IMR-90 (cell line): ENCODE measurements at regions not wholly inside any gene's neighbourhood (a gene's known extent, or its start where the extent isn't known, plus 50 kb on each side); places are given as distances from the start of the nearest gene placed in this dataset.

ENCODE experiments used
- ATAC-seq: fragments of 200-7000 bp; cut with Tn5 transposase; 2 replicates; pipeline ENCODE4 v1.9.1; 2020; ENCODE audit warnings: low read depth, mild to moderate bottlenecking, moderate library complexity
- BruUV-seq: library from RNA; stranded (reverse); fragments of 400-500 nt; replicated peaks from 2 replicates; lab custom pipeline; 2021; lab: Mats Ljungman, UMichigan
- CTCF ChIA-PET: fragments of 300-600 bp; formaldehyde crosslinking; extraction: SDS; loops from one replicate; lab custom pipeline; 2021; ENCODE audit warnings: antibody characterized with exemption; lab: Yijun Ruan, JAX
- POLR2A ChIA-PET: fragments of 300-600 bp; sonication (Branson Sonifier 250); formaldehyde crosslinking; loops from one replicate; lab custom pipeline; 2022; ENCODE audit warnings: antibody characterized with exemption; ENCODE audit not compliant: unreplicated experiment; lab: Charles Lee
- DNase-seq: peaks from one replicate; pipeline ENCODE4 v3.0.0; 2013
- H2AFZ ChIP-seq: replicated peaks from 2 replicates; pipeline ENCODE3; 2013; ENCODE audit warnings: low read length, mild to moderate bottlenecking; ENCODE audit not compliant: poor library complexity
- H2AK5ac ChIP-seq: 2 replicates; pipeline ENCODE4 v1.6.1; 2013; ENCODE audit warnings: low read depth, low read length, inconsistent platforms
- H2AK9ac ChIP-seq: replicated peaks from 2 replicates; pipeline ENCODE3; 2013; ENCODE audit warnings: mild to moderate bottlenecking, low read depth, low read length, moderate library complexity; ENCODE audit not compliant: poor library complexity
- H2BK120ac ChIP-seq: 2 replicates; pipeline ENCODE4 v1.6.1; 2013; ENCODE audit warnings: low read depth, low read length, inconsistent platforms
- H2BK15ac ChIP-seq: 3 replicates; pipeline ENCODE4 v1.6.1; 2013; ENCODE audit warnings: low read depth, low read length, inconsistent platforms
- H2BK20ac ChIP-seq: 2 replicates; pipeline ENCODE4 v1.6.1; 2013; ENCODE audit warnings: low read depth, mild to moderate bottlenecking, inconsistent platforms, low read length, moderate library complexity
- H2BK5ac ChIP-seq: 2 replicates; pipeline ENCODE4 v1.6.1; 2013; ENCODE audit warnings: mild to moderate bottlenecking, low read depth, low read length, inconsistent platforms; ENCODE audit not compliant: poor library complexity, severe bottlenecking
- H3K14ac ChIP-seq: replicated peaks from 2 replicates; pipeline ENCODE4 v1.6.1; 2013; ENCODE audit warnings: low read depth, low read length, inconsistent platforms
- H3K18ac ChIP-seq: 2 replicates; pipeline ENCODE4 v1.6.1; 2013; ENCODE audit warnings: low read depth, low read length, control low read depth
- H3K23ac ChIP-seq: 2 replicates; pipeline ENCODE4 v1.6.1; 2013; ENCODE audit warnings: low read depth, low read length, inconsistent platforms
- H3K27ac ChIP-seq: 2 replicates; pipeline ENCODE4 v1.5.1; 2013; ENCODE audit warnings: mild to moderate bottlenecking, control low read depth, low read length; ENCODE audit not compliant: insufficient read depth
- H3K27me3 ChIP-seq: 2 replicates; pipeline ENCODE4 v1.6.1; 2013; ENCODE audit warnings: low read length; ENCODE audit not compliant: control insufficient read depth, insufficient read depth
- H3K36me3 ChIP-seq: 2 replicates; pipeline ENCODE4 v1.6.1; 2013; ENCODE audit warnings: low read length, mixed read lengths; ENCODE audit not compliant: control insufficient read depth, insufficient read depth
- H3K4ac ChIP-seq: 2 replicates; pipeline ENCODE4 v1.6.1; 2013; ENCODE audit warnings: low read depth, low read length, inconsistent platforms
- H3K4me1 ChIP-seq: 2 replicates; pipeline ENCODE4 v1.6.1; 2013; ENCODE audit warnings: low read length, mixed read lengths; ENCODE audit not compliant: control insufficient read depth, insufficient read depth
- H3K4me2 ChIP-seq: 2 replicates; pipeline ENCODE4 v1.6.1; 2013; ENCODE audit warnings: low read depth, mild to moderate bottlenecking, control low read depth, low read length, moderate library complexity
- H3K4me3 ChIP-seq: 2 replicates; pipeline ENCODE4 v1.5.1; 2013; ENCODE audit warnings: low read depth, mild to moderate bottlenecking, control low read depth, low read length, moderate library complexity; ENCODE audit not compliant: insufficient read depth
- H3K56ac ChIP-seq: 2 replicates; pipeline ENCODE4 v1.6.1; 2013; ENCODE audit warnings: low read length, inconsistent platforms; ENCODE audit not compliant: insufficient read depth; ENCODE audit errors: extremely low read depth
- H3K79me1 ChIP-seq, 2 experiments: 2 replicates each; pipeline ENCODE4 v1.6.1; 2013; ENCODE audit warnings: low read length in 2 of 2, inconsistent platforms in 1 of 2, low read depth in 1 of 2
- H3K9ac ChIP-seq: 2 replicates; pipeline ENCODE4 v1.6.1; 2013; ENCODE audit warnings: low read depth, low read length, control low read depth
- H3K9me1 ChIP-seq: 2 replicates; pipeline ENCODE4 v1.6.1; 2013; ENCODE audit warnings: low read length, inconsistent platforms; ENCODE audit not compliant: insufficient read depth
- H3K9me3 ChIP-seq: 2 replicates; pipeline ENCODE4 v1.6.1; 2013; ENCODE audit warnings: low read length; ENCODE audit not compliant: control insufficient read depth, insufficient read depth
- H4K20me1 ChIP-seq: 2 replicates; pipeline ENCODE4 v1.6.1; 2013; ENCODE audit warnings: low read length, inconsistent platforms; ENCODE audit not compliant: insufficient read depth
- H4K5ac ChIP-seq: 2 replicates; pipeline ENCODE4 v1.6.1; 2013; ENCODE audit warnings: mild to moderate bottlenecking, low read depth, low read length, control low read depth
- H4K8ac ChIP-seq, 2 experiments: 2 replicates each; pipeline ENCODE4 v1.6.1; 2013; ENCODE audit warnings: low read depth in 2 of 2, low read length in 2 of 2, control low read depth in 1 of 2, inconsistent platforms in 1 of 2
- H4K91ac ChIP-seq: 2 replicates; pipeline ENCODE4 v1.6.1; 2013; ENCODE audit warnings: low read depth, low read length, inconsistent platforms; ENCODE audit not compliant: insufficient read depth
- BHLHE40 ChIP-seq: fragments of 150-350 bp; IDR thresholded peaks from 2 replicates; pipeline ENCODE4 v1.6.1; 2016; ENCODE audit warnings: mild to moderate bottlenecking, low read depth, low read length
- CHD1 ChIP-seq: IDR thresholded peaks from 2 replicates; pipeline ENCODE4 v1.6.1; 2012; ENCODE audit warnings: low read depth, low read length, improper control_type of control experiment
- CTCF ChIP-seq: conservative IDR thresholded peaks from 2 replicates; pipeline ENCODE4 v1.5.1; 2012; ENCODE audit warnings: mild to moderate bottlenecking, low read depth, low read length, improper control_type of control experiment
- FOS ChIP-seq: fragments of 150-350 bp; IDR thresholded peaks from 2 replicates; pipeline ENCODE4 v1.6.1; 2016; ENCODE audit warnings: low read depth, low read length
- MAFK ChIP-seq: IDR thresholded peaks from 2 replicates; pipeline ENCODE4 v1.6.1; 2012; ENCODE audit warnings: low read depth, low read length, improper control_type of control experiment
- MAZ ChIP-seq: IDR thresholded peaks from 2 replicates; pipeline ENCODE4 v1.6.1; 2012; ENCODE audit warnings: low read depth, mild to moderate bottlenecking, low read length, improper control_type of control experiment, moderate library complexity, borderline replicate concordance
- MXI1 ChIP-seq: IDR thresholded peaks from 2 replicates; pipeline ENCODE4 v1.6.1; 2012; ENCODE audit warnings: low read depth, mild to moderate bottlenecking, low read length, moderate library complexity, borderline replicate concordance
- NFE2L2 ChIP-seq: fragments of 150-350 bp; IDR thresholded peaks from 2 replicates; pipeline ENCODE4 v1.6.1; 2016; ENCODE audit warnings: low read depth, mild to moderate bottlenecking, low read length
- POLR2A ChIP-seq: IDR thresholded peaks from 2 replicates; pipeline ENCODE4 v1.6.1; 2012; ENCODE audit warnings: mild to moderate bottlenecking, low read depth, low read length
- RAD21 ChIP-seq: IDR thresholded peaks from 2 replicates; pipeline ENCODE4 v1.6.1; 2012; ENCODE audit warnings: low read length, improper control_type of control experiment
- RCOR1 ChIP-seq: IDR thresholded peaks from 2 replicates; pipeline ENCODE4 v1.6.1; 2012; ENCODE audit warnings: mild to moderate bottlenecking, low read length, improper control_type of control experiment; ENCODE audit not compliant: insufficient replicate concordance
- RFX5 ChIP-seq: IDR thresholded peaks from 2 replicates; pipeline ENCODE4 v1.8.0; 2012; ENCODE audit warnings: low read depth, mild to moderate bottlenecking, low read length, moderate library complexity
- SMC3 ChIP-seq: fragments of 150-350 bp; IDR thresholded peaks from 2 replicates; pipeline ENCODE4 v1.6.1; 2016; ENCODE audit warnings: low read depth, mild to moderate bottlenecking, antibody characterized with exemption, low read length, moderate library complexity
- USF2 ChIP-seq: fragments of 150-350 bp; IDR thresholded peaks from 2 replicates; pipeline ENCODE4 v1.6.1; 2017; ENCODE audit warnings: mild to moderate bottlenecking, antibody characterized with exemption, low read length, low read depth
- WGBS, 2 experiments: methylation state at CpG; one replicate each; pipeline versions ENCODE4 v1.1.5 to v1.1.7; 2013; ENCODE audit warnings: missing lambda C conversion rate in 2 of 2; ENCODE audit not compliant: insufficient read length in 1 of 2; ENCODE audit errors: extremely low coverage in 2 of 2; 5-methylcytosine and 5-hydroxymethylcytosine counted together
- dilution Hi-C: fragments of 300-500 bp; cut with HindIII; formaldehyde crosslinking; loops from one replicate; pipeline ENCODE4 v1.14.3; 2018; ENCODE audit warnings: low sequenced_read_pairs; ENCODE audit not compliant: unreplicated experiment
- in situ Hi-C: fragments of 300-500 bp; cut with MboI; formaldehyde crosslinking; loops from 3 replicates; pipeline ENCODE4 v1.14.3; 2019; ENCODE audit warnings: low sequenced_read_pairs, inconsistent platforms, mixed read lengths
- intact Hi-C: fragments of 100-400 bp; cut with micrococcal nuclease; formaldehyde crosslinking; loops from 2 replicates; pipeline ENCODE4 v1.10.0; 2022

- H2BK120ac ChIP-seq = no peak overlapping the region
- no peak overlapping the region for H4K8ac ChIP-seq
- H2AK5ac ChIP-seq = no peak overlapping the region
- in situ Hi-C loops (no loop called here), dilution Hi-C loops (no loop called here), intact Hi-C loops (no loop called here)
- no peaks in the 10 kb centered on the region for H3K9me1 ChIP-seq
- no peaks in the 10 kb centered on the region for H3K9me3 ChIP-seq
- H3K4me2 ChIP-seq = no peak overlapping the region
- no peak overlapping the region for H3K56ac ChIP-seq
- H2BK5ac ChIP-seq = no peak overlapping the region
- H2BK20ac ChIP-seq = no peak overlapping the region
- H3K4me1 ChIP-seq = peaks cover 4% of the 10 kb centered on the region; the same call in 1 of the 2 replicates
- H3K4ac ChIP-seq = no peak overlapping the region
- H4K5ac ChIP-seq = no peak overlapping the region
- no peak overlapping the region for H3K4me3 ChIP-seq
- no peak overlapping the region for H2AK9ac ChIP-seq
- ATAC-seq (no peak), DNase-seq (no peak)
- no peaks in the 10 kb centered on the region for H3K27me3 ChIP-seq
- no peaks in the 10 kb centered on the region for H4K20me1 ChIP-seq
- H3K36me3 ChIP-seq = no peaks in the 10 kb centered on the region
- H3K9ac ChIP-seq = no peak overlapping the region
- TF ChIP-seq NFE2L2 = no peak
- TF ChIP-seq RCOR1 = no peak
- TF ChIP-seq MAFK = no peak
- no peak for TF ChIP-seq USF2
- no peak for TF ChIP-seq SMC3
- TF ChIP-seq BHLHE40 = no peak
- TF ChIP-seq MXI1 = no peak
- TF ChIP-seq RFX5 = no peak
- TF ChIP-seq CHD1 = no peak
- TF ChIP-seq RAD21 = no peak
- no peak for TF ChIP-seq POLR2A
- no peak for TF ChIP-seq FOS
- no peak for TF ChIP-seq MAZ
- no peak for TF ChIP-seq CTCF
- H4K91ac ChIP-seq = no peak overlapping the region
- no TSS peak for BruUV-seq
- WGBS, 2 experiments = no CpG with 5 or more reads among the region's 1 CpG
- POLR2A ChIA-PET = no interaction called here
- no peak overlapping the region for H3K27ac ChIP-seq
- no peak overlapping the region for H2BK15ac ChIP-seq
- no peak overlapping the region for H3K14ac ChIP-seq
- H3K79me1 ChIP-seq = no peaks in the 10 kb centered on the region
- no peak overlapping the region for H3K18ac ChIP-seq
- no peak overlapping the region for H2AFZ ChIP-seq
- no peak overlapping the region for H3K23ac ChIP-seq
- CTCF ChIA-PET = no interaction called here
Measured at GRCh38 chr6:74941424-74941823, 264.4 kb downstream of the COL12A1 start.
